ENCODE measurements at regions not wholly inside any gene's neighbourhood (a gene's known extent, or its start where the extent isn't known, plus 50 kb on each side); places are given as distances from the start of the nearest gene placed in this dataset.

DNA sequence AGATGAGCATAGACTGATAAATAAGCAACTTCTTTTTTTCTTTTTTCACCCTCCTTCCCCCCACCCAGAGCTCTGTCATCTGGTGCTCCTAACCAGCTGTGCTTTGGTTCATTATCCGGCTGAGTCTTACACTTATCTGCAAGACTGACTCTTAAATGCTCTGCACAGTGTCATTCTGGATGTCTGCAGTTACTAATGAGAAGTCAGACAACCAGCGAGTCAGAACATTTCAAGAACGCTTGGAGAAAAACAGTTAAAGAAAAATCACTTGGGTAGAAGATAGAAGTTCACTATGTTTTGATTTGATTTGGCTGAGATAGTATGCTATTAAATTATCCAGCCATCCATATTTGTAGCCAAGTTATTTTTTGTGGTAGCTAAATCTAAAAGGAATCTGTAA is 328.9 kb upstream of the PRICKLE1 start:
- H3K4me2 ChIP-seq (ENCODE audit: low read length) = no peak overlapping the region
- no peak for TF ChIP-seq MXI1 (conservative IDR thresholded peaks at IDR 0.05; ENCODE audit: poor library complexity, severe bottlenecking)
- peak; percentile 8 for TF ChIP-seq POLR2AphosphoS5 (IDR thresholded peaks at IDR 0.05)
- H3K9me3 ChIP-seq (ENCODE audit: low read length) = no peaks in the 10 kb centered on the region
- no peak overlapping the region for H3K9ac ChIP-seq (ENCODE audit: low read length)
- H3K4me3 ChIP-seq (ENCODE audit: low read length) = no peak overlapping the region
- no peaks in the 10 kb centered on the region for H3K9me2 ChIP-seq (ENCODE audit: insufficient read depth, low read length)
- no peaks in the 10 kb centered on the region for H3F3A ChIP-seq (ENCODE audit: insufficient read depth, low read length, poor library complexity, severe bottlenecking)
- no peaks in the 10 kb centered on the region for H4K20me1 ChIP-seq (ENCODE audit: insufficient read depth)
- no peak overlapping the region for H2AFZ ChIP-seq (ENCODE audit: low read depth, low read length)
- peak overlapping the region; percentile 35 for H3K27ac ChIP-seq (ENCODE audit: low read length)
- no peaks in the 10 kb centered on the region for H3K79me2 ChIP-seq (replicated peaks; ENCODE audit: insufficient read depth, low read length)
- no peaks in the 10 kb centered on the region for H3K27me3 ChIP-seq (ENCODE audit: insufficient read depth, low read depth, low read length)
- H3K36me3 ChIP-seq (ENCODE audit: insufficient read depth, low read length) = no peaks in the 10 kb centered on the region

DNA sequence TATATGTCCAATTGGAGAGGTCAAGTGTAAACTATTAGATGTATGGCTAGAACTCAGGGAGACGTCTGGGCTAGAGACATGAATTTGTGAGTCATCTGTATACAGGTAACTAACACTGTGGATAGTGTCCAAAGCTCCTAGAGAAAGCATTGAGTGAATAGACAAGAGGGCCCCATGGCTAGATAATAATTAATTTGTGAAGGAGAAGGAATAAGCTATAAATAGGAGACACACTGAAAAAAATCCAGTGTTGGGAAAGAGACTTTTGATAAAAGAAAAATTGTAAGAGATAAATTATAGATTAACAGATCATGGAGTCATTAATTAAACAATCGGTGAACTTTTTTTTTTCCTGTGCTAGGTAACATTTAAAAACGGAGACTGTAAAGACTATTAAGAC is 326.6 kb upstream of the PRICKLE1 start:
- Histone ChIP-seq H3K27ac (ENCODE audit: low read length) (no peak overlapping the region), H4K20me1 (ENCODE audit: insufficient read depth) (no peaks in the 10 kb centered on the region), H3K36me3 (ENCODE audit: insufficient read depth, low read length) (no peaks in the 10 kb centered on the region), H3F3A (ENCODE audit: insufficient read depth, low read length, poor library complexity, severe bottlenecking) (no peaks in the 10 kb centered on the region), H3K4me3 (ENCODE audit: low read length) (no peak overlapping the region), H3K9me3 (ENCODE audit: low read length) (no peaks in the 10 kb centered on the region), H3K4me2 (ENCODE audit: low read length) (no peak overlapping the region), H3K79me2 (replicated peaks; ENCODE audit: insufficient read depth, low read length) (no peaks in the 10 kb centered on the region), H2AFZ (ENCODE audit: low read depth, low read length) (no peak overlapping the region), H3K27me3 (ENCODE audit: insufficient read depth, low read depth, low read length) (no peaks in the 10 kb centered on the region), H3K9ac (ENCODE audit: low read length) (no peak overlapping the region), H3K9me2 (ENCODE audit: insufficient read depth, low read length) (no peaks in the 10 kb centered on the region)
- TF ChIP-seq MXI1 (conservative IDR thresholded peaks at IDR 0.05; ENCODE audit: poor library complexity, severe bottlenecking) (no peak), EZH2 (IDR thresholded peaks at IDR 0.05; ENCODE audit: borderline replicate concordance, insufficient read depth, low read length, poor library complexity, severe bottlenecking) (no peak), TAF1 (IDR thresholded peaks at IDR 0.05; ENCODE audit: low read depth) (no peak), RAD21 (conservative IDR thresholded peaks at IDR 0.05) (no peak), POLR2AphosphoS5 (IDR thresholded peaks at IDR 0.05) (no peak), SMC3 (conservative IDR thresholded peaks at IDR 0.05; ENCODE audit: poor library complexity) (no peak), EP300 (conservative IDR thresholded peaks at IDR 0.05; ENCODE audit: poor library complexity, severe bottlenecking) (no peak)
- TF ChIP-seq, protein P1, sequence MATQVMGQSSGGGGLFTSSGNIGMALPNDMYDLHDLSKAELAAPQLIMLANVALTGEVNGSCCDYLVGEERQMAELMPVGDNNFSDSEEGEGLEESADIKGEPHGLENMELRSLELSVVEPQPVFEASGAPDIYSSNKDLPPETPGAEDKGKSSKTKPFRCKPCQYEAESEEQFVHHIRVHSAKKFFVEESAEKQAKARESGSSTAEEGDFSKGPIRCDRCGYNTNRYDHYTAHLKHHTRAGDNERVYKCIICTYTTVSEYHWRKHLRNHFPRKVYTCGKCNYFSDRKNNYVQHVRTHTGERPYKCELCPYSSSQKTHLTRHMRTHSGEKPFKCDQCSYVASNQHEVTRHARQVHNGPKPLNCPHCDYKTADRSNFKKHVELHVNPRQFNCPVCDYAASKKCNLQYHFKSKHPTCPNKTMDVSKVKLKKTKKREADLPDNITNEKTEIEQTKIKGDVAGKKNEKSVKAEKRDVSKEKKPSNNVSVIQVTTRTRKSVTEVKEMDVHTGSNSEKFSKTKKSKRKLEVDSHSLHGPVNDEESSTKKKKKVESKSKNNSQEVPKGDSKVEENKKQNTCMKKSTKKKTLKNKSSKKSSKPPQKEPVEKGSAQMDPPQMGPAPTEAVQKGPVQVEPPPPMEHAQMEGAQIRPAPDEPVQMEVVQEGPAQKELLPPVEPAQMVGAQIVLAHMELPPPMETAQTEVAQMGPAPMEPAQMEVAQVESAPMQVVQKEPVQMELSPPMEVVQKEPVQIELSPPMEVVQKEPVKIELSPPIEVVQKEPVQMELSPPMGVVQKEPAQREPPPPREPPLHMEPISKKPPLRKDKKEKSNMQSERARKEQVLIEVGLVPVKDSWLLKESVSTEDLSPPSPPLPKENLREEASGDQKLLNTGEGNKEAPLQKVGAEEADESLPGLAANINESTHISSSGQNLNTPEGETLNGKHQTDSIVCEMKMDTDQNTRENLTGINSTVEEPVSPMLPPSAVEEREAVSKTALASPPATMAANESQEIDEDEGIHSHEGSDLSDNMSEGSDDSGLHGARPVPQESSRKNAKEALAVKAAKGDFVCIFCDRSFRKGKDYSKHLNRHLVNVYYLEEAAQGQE (IDR thresholded peaks at IDR 0.05; ENCODE audit: borderline replicate concordance) = no peak
- TF ChIP-seq, protein P2, sequence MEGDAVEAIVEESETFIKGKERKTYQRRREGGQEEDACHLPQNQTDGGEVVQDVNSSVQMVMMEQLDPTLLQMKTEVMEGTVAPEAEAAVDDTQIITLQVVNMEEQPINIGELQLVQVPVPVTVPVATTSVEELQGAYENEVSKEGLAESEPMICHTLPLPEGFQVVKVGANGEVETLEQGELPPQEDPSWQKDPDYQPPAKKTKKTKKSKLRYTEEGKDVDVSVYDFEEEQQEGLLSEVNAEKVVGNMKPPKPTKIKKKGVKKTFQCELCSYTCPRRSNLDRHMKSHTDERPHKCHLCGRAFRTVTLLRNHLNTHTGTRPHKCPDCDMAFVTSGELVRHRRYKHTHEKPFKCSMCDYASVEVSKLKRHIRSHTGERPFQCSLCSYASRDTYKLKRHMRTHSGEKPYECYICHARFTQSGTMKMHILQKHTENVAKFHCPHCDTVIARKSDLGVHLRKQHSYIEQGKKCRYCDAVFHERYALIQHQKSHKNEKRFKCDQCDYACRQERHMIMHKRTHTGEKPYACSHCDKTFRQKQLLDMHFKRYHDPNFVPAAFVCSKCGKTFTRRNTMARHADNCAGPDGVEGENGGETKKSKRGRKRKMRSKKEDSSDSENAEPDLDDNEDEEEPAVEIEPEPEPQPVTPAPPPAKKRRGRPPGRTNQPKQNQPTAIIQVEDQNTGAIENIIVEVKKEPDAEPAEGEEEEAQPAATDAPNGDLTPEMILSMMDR (IDR thresholded peaks at IDR 0.05; ENCODE audit: poor library complexity, severe bottlenecking) = no peak

DNA sequence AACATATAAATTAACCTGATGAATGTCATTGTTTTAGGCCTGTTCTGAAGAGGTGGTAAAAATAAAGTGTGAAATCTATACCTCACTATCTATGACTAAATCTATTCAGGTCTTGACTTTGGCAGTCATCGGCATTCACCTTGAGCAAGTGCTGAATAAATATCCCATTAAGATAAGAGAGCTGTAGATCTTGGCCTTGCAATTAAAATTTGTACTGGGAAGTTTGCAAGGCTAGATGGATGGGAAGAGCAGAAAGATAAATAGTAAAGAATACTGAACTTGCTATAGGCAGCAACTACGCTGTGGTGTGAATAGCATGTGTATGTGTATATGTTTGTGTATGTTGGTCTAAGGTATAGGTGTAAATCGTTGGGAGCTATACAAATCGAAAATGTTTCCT is 325.9 kb upstream of the PRICKLE1 start:
- Histone ChIP-seq H3K27me3 (ENCODE audit: insufficient read depth, low read depth, low read length) (no peaks in the 10 kb centered on the region), H3K9ac (ENCODE audit: low read length) (no peak overlapping the region), H3F3A (ENCODE audit: insufficient read depth, low read length, poor library complexity, severe bottlenecking) (no peaks in the 10 kb centered on the region), H3K9me3 (ENCODE audit: low read length) (no peaks in the 10 kb centered on the region), H3K27ac (ENCODE audit: low read length) (no peak overlapping the region), H3K4me2 (ENCODE audit: low read length) (no peak overlapping the region), H3K36me3 (ENCODE audit: insufficient read depth, low read length) (no peaks in the 10 kb centered on the region), H2AFZ (ENCODE audit: low read depth, low read length) (no peak overlapping the region), H3K9me2 (ENCODE audit: insufficient read depth, low read length) (no peaks in the 10 kb centered on the region), H3K79me2 (replicated peaks; ENCODE audit: insufficient read depth, low read length) (no peaks in the 10 kb centered on the region), H4K20me1 (ENCODE audit: insufficient read depth) (no peaks in the 10 kb centered on the region), H3K4me3 (ENCODE audit: low read length) (no peak overlapping the region)
- TF ChIP-seq TAF1 (IDR thresholded peaks at IDR 0.05; ENCODE audit: low read depth) (no peak), MXI1 (conservative IDR thresholded peaks at IDR 0.05; ENCODE audit: poor library complexity, severe bottlenecking) (no peak), EZH2 (IDR thresholded peaks at IDR 0.05; ENCODE audit: borderline replicate concordance, insufficient read depth, low read length, poor library complexity, severe bottlenecking) (no peak), RAD21 (conservative IDR thresholded peaks at IDR 0.05) (no peak), POLR2AphosphoS5 (IDR thresholded peaks at IDR 0.05) (no peak), SMC3 (conservative IDR thresholded peaks at IDR 0.05; ENCODE audit: poor library complexity) (no peak), EP300 (conservative IDR thresholded peaks at IDR 0.05; ENCODE audit: poor library complexity, severe bottlenecking) (no peak)
- TF ChIP-seq, protein P1 (IDR thresholded peaks at IDR 0.05; ENCODE audit: borderline replicate concordance) = no peak
- TF ChIP-seq, protein P2 (IDR thresholded peaks at IDR 0.05; ENCODE audit: poor library complexity, severe bottlenecking) = no peak
